SH-SY5Y (cell line): ENCODE measurements at regions not wholly inside any gene's neighbourhood (a gene's known extent, or its start where the extent isn't known, plus 50 kb on each side); places are given as distances from the start of the nearest gene placed in this dataset.

Source experiments
- GATA2 ChIP-seq: IDR thresholded peaks from 2 replicates; pipeline ENCODE4 v1.6.1; 2011; ENCODE audit warnings: mild to moderate bottlenecking, low read depth, low read length
- GATA3 ChIP-seq: IDR thresholded peaks from 2 replicates; pipeline ENCODE4 v1.6.1; 2011; ENCODE audit warnings: low read depth, mild to moderate bottlenecking, low read length, moderate library complexity

- TF ChIP-seq GATA3 (no peak), GATA2 (no peak)
Measured at GRCh38 chr21:28078126-28078525, 914.6 kb downstream of the LTN1 start.

- no peak for TF ChIP-seq GATA2
- no peak for TF ChIP-seq GATA3
Measured at GRCh38 chr21:28074676-28075075, 918.0 kb downstream of the LTN1 start.

GRCh38 chr21:28072601-28073000 lies 920.1 kb downstream of the LTN1 start:
- TF ChIP-seq GATA3, result no peak
- no peak for TF ChIP-seq GATA2

GRCh38 chr21:28069450-28069923 lies 923.2 kb downstream of the LTN1 start:
- no peak for TF ChIP-seq GATA3
- TF ChIP-seq GATA2, result no peak

GRCh38 chr21:28068455-28069358 lies 924.0 kb downstream of the LTN1 start:
- TF ChIP-seq GATA3 (no peak), GATA2 (no peak)

GRCh38 chr21:28066596-28067387 lies 925.9 kb downstream of the LTN1 start:
- no peak for TF ChIP-seq GATA3
- TF ChIP-seq GATA2, result no peak

- no peak for TF ChIP-seq GATA2
- TF ChIP-seq GATA3, result no peak
Measured at GRCh38 chr21:28066076-28066475, 926.6 kb downstream of the LTN1 start.

GRCh38 chr21:28063241-28064216 lies 929.1 kb downstream of the LTN1 start:
- TF ChIP-seq GATA3 (no peak), GATA2 (no peak)

- TF ChIP-seq GATA3, result no peak
- TF ChIP-seq GATA2, result no peak
Measured at GRCh38 chr21:28025111-28025510, 967.6 kb downstream of the LTN1 start.

GRCh38 chr21:28018741-28019669 lies 973.7 kb downstream of the LTN1 start:
- no peak for TF ChIP-seq GATA3
- no peak for TF ChIP-seq GATA2

- no peak for TF ChIP-seq GATA3
- no peak for TF ChIP-seq GATA2
Measured at GRCh38 chr21:28018213-28018612, 974.5 kb downstream of the LTN1 start.

GRCh38 chr21:28016571-28016970 lies 976.1 kb downstream of the LTN1 start:
- TF ChIP-seq GATA2 (no peak), GATA3 (no peak)
